K562 (cell line): ENCODE measurements at regions not wholly inside any gene's neighbourhood (a gene's known extent, or its start where the extent isn't known, plus 50 kb on each side); places are given as distances from the start of the nearest gene placed in this dataset.

ENCODE experiments used
- ATAC-seq: fragments of 200-7000 bp; cut with Tn5 transposase; 3 replicates; pipeline ENCODE4 v1.9.1; 2020; ENCODE audit warnings: moderate library complexity
- BruUV-seq: library from RNA; stranded (reverse); fragments of 400-500 nt; replicated peaks from 2 replicates; lab custom pipeline; 2021; lab: Mats Ljungman, UMichigan
- CTCF ChIA-PET: fragments of 300-600 bp; formaldehyde crosslinking; extraction: SDS; loops from one replicate; lab custom pipeline; 2021; ENCODE audit warnings: low intra/inter-chr PET ratio; lab: Yijun Ruan, JAX
- POLR2A ChIA-PET: fragments of 300-600, 350-650 bp; sonication (Branson Sonifier 250); formaldehyde crosslinking; extraction: SDS; loops from one replicate; lab custom pipeline; 2021; ENCODE audit warnings: antibody characterized with exemption, inconsistent platforms; lab: Yijun Ruan, JAX
- DNase-seq, 4 experiments: peaks; one replicate each; pipeline versions ENCODE4 v3.0.0 to v3.0.0-alpha.2; 2011 to 2018; ENCODE audit warnings: low spot score in 3 of 4, mixed read lengths in 3 of 4; ENCODE audit errors: extremely low read depth in 1 of 4
- FAIRE-seq: peaks from 2 replicates; lab custom pipeline; 2011; peaks lifted over from hg19 to GRCh38; lab: Jason Lieb, UNC
- H2AFZ ChIP-seq: 2 replicates; pipeline ENCODE4 v1.6.0; 2011; ENCODE audit warnings: low read depth, low read length, control low read depth, inconsistent platforms
- H3K27ac ChIP-seq: fragments of 200-600 bp; 3 replicates; pipeline ENCODE4 v1.8.0; 2011; ENCODE audit warnings: low read depth, mild to moderate bottlenecking, control low read depth, inconsistent platforms, low read length, moderate library complexity, mixed read lengths; ENCODE audit errors: extremely low read depth
- H3K27me3 ChIP-seq, 2 experiments: fragments of 300-600 bp in 1 of 2; 2 replicates in 1 of 2; 3 replicates in 1 of 2; pipeline versions ENCODE4 v1.6.0 to v1.8.0; 2011; ENCODE audit warnings: inconsistent platforms in 2 of 2, low read length in 2 of 2, mild to moderate bottlenecking in 1 of 2, mixed read lengths in 1 of 2, moderate library complexity in 1 of 2; ENCODE audit not compliant: control insufficient read depth in 2 of 2, insufficient read depth in 2 of 2
- H3K36me3 ChIP-seq: fragments of 300-600 bp; 3 replicates; pipeline ENCODE4 v1.8.0; 2011; ENCODE audit warnings: mild to moderate bottlenecking, low read length, inconsistent platforms; ENCODE audit not compliant: control insufficient read depth, insufficient read depth
- H3K4me1 ChIP-seq, 2 experiments: fragments of 200-600 bp in 1 of 2; replicated peaks in 1 of 2; 2 replicates in 1 of 2; 3 replicates in 1 of 2; pipeline versions ENCODE4 v1.5.1 to v1.8.0; 2011; ENCODE audit warnings: inconsistent platforms in 2 of 2, low read length in 2 of 2, mild to moderate bottlenecking in 1 of 2, mixed read lengths in 1 of 2, moderate library complexity in 1 of 2; ENCODE audit not compliant: control insufficient read depth in 2 of 2, insufficient read depth in 2 of 2
- H3K4me2 ChIP-seq: 2 replicates; pipeline ENCODE4 v1.6.1; 2011; ENCODE audit warnings: low read length, control low read depth, inconsistent platforms, mixed read lengths; ENCODE audit not compliant: insufficient read depth
- H3K4me3 ChIP-seq: fragments of 200-600 bp; sonication (generic), shearing (Covaris generic); 2 replicates; pipeline ENCODE4 v1.5.1; 2016; ENCODE audit warnings: control low read depth, inconsistent platforms
- H3K79me2 ChIP-seq: fragments of 200-600 bp; 3 replicates; pipeline ENCODE4 v1.8.0; 2011; ENCODE audit warnings: low read length, inconsistent platforms; ENCODE audit not compliant: control insufficient read depth, insufficient read depth
- H3K9ac ChIP-seq, 2 experiments: 2 replicates each; pipeline versions ENCODE4 v1.6.0 to v1.6.1; 2011; ENCODE audit warnings: low read depth in 2 of 2, low read length in 2 of 2, control low read depth in 1 of 2, inconsistent platforms in 1 of 2, mild to moderate bottlenecking in 1 of 2, mixed read lengths in 1 of 2; ENCODE audit not compliant: insufficient read depth in 1 of 2
- H3K9me1 ChIP-seq: one replicate; pipeline ENCODE4 v1.6.0; 2011; ENCODE audit warnings: inconsistent platforms, mild to moderate bottlenecking, low read length, moderate library complexity; ENCODE audit not compliant: control insufficient read depth, insufficient read depth
- H3K9me3 ChIP-seq: replicated peaks from 2 replicates; pipeline ENCODE4 v1.5.1; 2011; ENCODE audit warnings: low read depth, low read length, inconsistent platforms; ENCODE audit not compliant: control insufficient read depth, insufficient read depth
- H4K20me1 ChIP-seq: replicated peaks from 2 replicates; pipeline ENCODE4 v1.6.1; 2011; ENCODE audit warnings: low read length, inconsistent platforms, mixed read lengths; ENCODE audit not compliant: control insufficient read depth, insufficient read depth
- CC2D1A ChIP-seq: fragments of 450-650 bp; IDR thresholded peaks from 2 replicates; pipeline ENCODE4 v1.6.1; 2017; ENCODE audit warnings: mild to moderate bottlenecking
- GATAD2A ChIP-seq: fragments of 450-650 bp; IDR thresholded peaks from 2 replicates; pipeline ENCODE4 v1.6.1; 2017
- MIER1 ChIP-seq: fragments of 450-650 bp; IDR thresholded peaks from 2 replicates; pipeline ENCODE4 v1.6.1; 2016; ENCODE audit warnings: antibody characterized with exemption, mild to moderate bottlenecking, low read depth
- MTA2 ChIP-seq: fragments of 450-650 bp; IDR thresholded peaks from 2 replicates; pipeline ENCODE4 v1.6.1; 2016; ENCODE audit warnings: low read depth
- XRCC4 ChIP-seq: IDR thresholded peaks from one replicate; pipeline ENCODE4 v1.6.1; 2011; ENCODE audit not compliant: insufficient read depth, insufficient read length; ENCODE audit errors: extremely low read depth
- ZNF347 ChIP-seq: fragments of 450-650 bp; formaldehyde crosslinking; IDR thresholded peaks from 2 replicates; pipeline ENCODE4 v1.4.0; 2020; ENCODE audit warnings: low read depth, mild to moderate bottlenecking, moderate library complexity
- in situ Hi-C: fragments of 300-500 bp; cut with MboI; formaldehyde crosslinking; loops from 4 replicates; pipeline ENCODE4 v1.15.0; 2018; ENCODE audit warnings: inconsistent platforms, mixed read lengths
- intact Hi-C: fragments of 100-400 bp; cut with micrococcal nuclease; formaldehyde crosslinking; loops from 2 replicates; pipeline ENCODE4 v1.14.2; 2022
- TF ChIP-seq, protein P1 (sequence below), 2 experiments: fragments of 450-650 bp; conservative IDR thresholded peaks; 2 replicates each; pipeline ENCODE4 v1.6.1; 2017; ENCODE audit warnings: mild to moderate bottlenecking in 2 of 2, moderate library complexity in 2 of 2
- TF ChIP-seq, protein P2 (sequence below): IDR thresholded peaks from 2 replicates; pipeline ENCODE4 v1.6.1; 2016; ENCODE audit warnings: missing genetic modification characterization, missing compliant biosample characterization
- TF ChIP-seq, protein P3 (sequence below): fragments of 200-800 bp; sonication (Bioruptor generic); IDR thresholded peaks from 2 replicates; pipeline ENCODE4 v1.6.1; 2017; ENCODE audit warnings: missing genetic modification characterization, missing compliant biosample characterization
- TF ChIP-seq, protein P4 (sequence below): fragments of 150-350 bp; conservative IDR thresholded peaks from 2 replicates; pipeline ENCODE4 v1.6.1; 2014; ENCODE audit warnings: low read length
- TF ChIP-seq, protein P5 (sequence below): fragments of 250-450 bp; sonication (Bioruptor Pico); IDR thresholded peaks from 2 replicates; pipeline ENCODE4 v1.5.0; 2022; ENCODE audit warnings: mild to moderate bottlenecking

DNA sequence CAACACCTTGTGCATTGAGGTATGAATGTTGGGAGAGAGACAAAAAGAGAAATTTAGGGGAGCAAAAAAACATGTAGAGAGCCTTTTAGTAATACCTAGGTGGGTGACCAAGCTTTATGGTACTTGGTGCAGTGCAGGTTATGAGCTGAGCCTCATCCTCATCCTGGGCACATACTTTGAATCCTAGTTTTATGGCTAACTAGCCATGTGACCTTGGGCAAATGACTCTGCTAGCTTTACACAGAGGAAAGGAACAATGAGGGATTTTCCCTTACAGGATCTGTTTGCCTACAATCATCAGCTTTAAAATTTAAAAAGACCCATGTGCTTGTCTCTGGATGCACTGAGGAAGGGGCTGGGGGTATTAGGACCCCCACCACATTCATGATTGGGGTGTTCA lies 187.8 kb upstream of the ISX start:
- no TSS peak for BruUV-seq
- ChIA-PET CTCF (no interaction called here), POLR2A (no interaction called here)
- TF ChIP-seq, protein P1, sequence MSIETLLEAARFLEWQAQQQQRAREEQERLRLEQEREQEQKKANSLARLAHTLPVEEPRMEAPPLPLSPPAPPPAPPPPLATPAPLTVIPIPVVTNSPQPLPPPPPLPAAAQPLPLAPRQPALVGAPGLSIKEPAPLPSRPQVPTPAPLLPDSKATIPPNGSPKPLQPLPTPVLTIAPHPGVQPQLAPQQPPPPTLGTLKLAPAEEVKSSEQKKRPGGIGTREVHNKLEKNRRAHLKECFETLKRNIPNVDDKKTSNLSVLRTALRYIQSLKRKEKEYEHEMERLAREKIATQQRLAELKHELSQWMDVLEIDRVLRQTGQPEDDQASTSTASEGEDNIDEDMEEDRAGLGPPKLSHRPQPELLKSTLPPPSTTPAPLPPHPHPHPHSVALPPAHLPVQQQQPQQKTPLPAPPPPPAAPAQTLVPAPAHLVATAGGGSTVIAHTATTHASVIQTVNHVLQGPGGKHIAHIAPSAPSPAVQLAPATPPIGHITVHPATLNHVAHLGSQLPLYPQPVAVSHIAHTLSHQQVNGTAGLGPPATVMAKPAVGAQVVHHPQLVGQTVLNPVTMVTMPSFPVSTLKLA (conservative IDR thresholded peaks at IDR 0.05), result no peak
- TF ChIP-seq, protein P2, sequence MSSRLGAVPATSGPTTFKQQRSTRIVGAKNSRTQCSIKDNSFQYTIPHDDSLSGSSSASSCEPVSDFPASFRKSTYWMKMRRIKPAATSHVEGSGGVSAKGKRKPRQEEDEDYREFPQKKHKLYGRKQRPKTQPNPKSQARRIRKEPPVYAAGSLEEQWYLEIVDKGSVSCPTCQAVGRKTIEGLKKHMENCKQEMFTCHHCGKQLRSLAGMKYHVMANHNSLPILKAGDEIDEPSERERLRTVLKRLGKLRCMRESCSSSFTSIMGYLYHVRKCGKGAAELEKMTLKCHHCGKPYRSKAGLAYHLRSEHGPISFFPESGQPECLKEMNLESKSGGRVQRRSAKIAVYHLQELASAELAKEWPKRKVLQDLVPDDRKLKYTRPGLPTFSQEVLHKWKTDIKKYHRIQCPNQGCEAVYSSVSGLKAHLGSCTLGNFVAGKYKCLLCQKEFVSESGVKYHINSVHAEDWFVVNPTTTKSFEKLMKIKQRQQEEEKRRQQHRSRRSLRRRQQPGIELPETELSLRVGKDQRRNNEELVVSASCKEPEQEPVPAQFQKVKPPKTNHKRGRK (tag), result no peak
- TF ChIP-seq XRCC4 (no peak), MTA2 (no peak), GATAD2A (no peak), MIER1 (no peak), ZNF347 (CRISPR knock-in tag) (no peak), CC2D1A (no peak)
- TF ChIP-seq, protein P3, sequence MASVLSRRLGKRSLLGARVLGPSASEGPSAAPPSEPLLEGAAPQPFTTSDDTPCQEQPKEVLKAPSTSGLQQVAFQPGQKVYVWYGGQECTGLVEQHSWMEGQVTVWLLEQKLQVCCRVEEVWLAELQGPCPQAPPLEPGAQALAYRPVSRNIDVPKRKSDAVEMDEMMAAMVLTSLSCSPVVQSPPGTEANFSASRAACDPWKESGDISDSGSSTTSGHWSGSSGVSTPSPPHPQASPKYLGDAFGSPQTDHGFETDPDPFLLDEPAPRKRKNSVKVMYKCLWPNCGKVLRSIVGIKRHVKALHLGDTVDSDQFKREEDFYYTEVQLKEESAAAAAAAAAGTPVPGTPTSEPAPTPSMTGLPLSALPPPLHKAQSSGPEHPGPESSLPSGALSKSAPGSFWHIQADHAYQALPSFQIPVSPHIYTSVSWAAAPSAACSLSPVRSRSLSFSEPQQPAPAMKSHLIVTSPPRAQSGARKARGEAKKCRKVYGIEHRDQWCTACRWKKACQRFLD (CRISPR knock-in tag), result no peak
- TF ChIP-seq, protein P4, sequence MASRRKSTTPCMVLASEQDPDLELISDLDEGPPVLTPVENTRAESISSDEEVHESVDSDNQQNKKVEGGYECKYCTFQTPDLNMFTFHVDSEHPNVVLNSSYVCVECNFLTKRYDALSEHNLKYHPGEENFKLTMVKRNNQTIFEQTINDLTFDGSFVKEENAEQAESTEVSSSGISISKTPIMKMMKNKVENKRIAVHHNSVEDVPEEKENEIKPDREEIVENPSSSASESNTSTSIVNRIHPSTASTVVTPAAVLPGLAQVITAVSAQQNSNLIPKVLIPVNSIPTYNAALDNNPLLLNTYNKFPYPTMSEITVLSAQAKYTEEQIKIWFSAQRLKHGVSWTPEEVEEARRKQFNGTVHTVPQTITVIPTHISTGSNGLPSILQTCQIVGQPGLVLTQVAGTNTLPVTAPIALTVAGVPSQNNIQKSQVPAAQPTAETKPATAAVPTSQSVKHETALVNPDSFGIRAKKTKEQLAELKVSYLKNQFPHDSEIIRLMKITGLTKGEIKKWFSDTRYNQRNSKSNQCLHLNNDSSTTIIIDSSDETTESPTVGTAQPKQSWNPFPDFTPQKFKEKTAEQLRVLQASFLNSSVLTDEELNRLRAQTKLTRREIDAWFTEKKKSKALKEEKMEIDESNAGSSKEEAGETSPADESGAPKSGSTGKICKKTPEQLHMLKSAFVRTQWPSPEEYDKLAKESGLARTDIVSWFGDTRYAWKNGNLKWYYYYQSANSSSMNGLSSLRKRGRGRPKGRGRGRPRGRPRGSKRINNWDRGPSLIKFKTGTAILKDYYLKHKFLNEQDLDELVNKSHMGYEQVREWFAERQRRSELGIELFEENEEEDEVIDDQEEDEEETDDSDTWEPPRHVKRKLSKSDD, result no peak
- TF ChIP-seq, protein P5, sequence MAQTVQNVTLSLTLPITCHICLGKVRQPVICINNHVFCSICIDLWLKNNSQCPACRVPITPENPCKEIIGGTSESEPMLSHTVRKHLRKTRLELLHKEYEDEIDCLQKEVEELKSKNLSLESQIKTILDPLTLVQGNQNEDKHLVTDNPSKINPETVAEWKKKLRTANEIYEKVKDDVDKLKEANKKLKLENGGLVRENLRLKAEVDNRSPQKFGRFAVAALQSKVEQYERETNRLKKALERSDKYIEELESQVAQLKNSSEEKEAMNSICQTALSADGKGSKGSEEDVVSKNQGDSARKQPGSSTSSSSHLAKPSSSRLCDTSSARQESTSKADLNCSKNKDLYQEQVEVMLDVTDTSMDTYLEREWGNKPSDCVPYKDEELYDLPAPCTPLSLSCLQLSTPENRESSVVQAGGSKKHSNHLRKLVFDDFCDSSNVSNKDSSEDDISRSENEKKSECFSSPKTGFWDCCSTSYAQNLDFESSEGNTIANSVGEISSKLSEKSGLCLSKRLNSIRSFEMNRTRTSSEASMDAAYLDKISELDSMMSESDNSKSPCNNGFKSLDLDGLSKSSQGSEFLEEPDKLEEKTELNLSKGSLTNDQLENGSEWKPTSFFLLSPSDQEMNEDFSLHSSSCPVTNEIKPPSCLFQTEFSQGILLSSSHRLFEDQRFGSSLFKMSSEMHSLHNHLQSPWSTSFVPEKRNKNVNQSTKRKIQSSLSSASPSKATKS (CRISPR knock-in tag), result no peak

More for the DNA sequence above, 187.8 kb upstream of the ISX start:
- FAIRE-seq, result no peak
- no peak overlapping the region for H3K27ac ChIP-seq
- in situ Hi-C loops, result no loop called here
- no peak overlapping the region for H3K9ac ChIP-seq
- no peaks in the 10 kb centered on the region for H3K9me1 ChIP-seq
- H2AFZ ChIP-seq, result no peak overlapping the region
- H3K9me3 ChIP-seq, result no peaks in the 10 kb centered on the region
- no peaks in the 10 kb centered on the region for H3K27me3 ChIP-seq
- H3K36me3 ChIP-seq, result no peaks in the 10 kb centered on the region
- no peak overlapping the region for H3K4me3 ChIP-seq
- H3K79me2 ChIP-seq, result no peaks in the 10 kb centered on the region
- intact Hi-C loops, result no loop called here
- H3K4me1 ChIP-seq, result no peaks in the 10 kb centered on the region
- no peaks in the 10 kb centered on the region for H4K20me1 ChIP-seq
- no peak for DNase-seq
- H3K4me2 ChIP-seq, result no peak overlapping the region
- ATAC-seq, result no peak
